HUES48 (cell line): ENCODE measurements at regions not wholly inside any gene's neighbourhood (a gene's known extent, or its start where the extent isn't known, plus 50 kb on each side); places are given as distances from the start of the nearest gene placed in this dataset.
A peak's percentile ranks its signal among the peaks of the same experiment; 100 is the strongest.

Experiments used
- H3K27ac ChIP-seq: one replicate; pipeline ENCODE4 v1.7.0; 2013; ENCODE audit warnings: low read depth, low read length, inconsistent platforms
- H3K27me3 ChIP-seq: 2 replicates; pipeline ENCODE4 v1.6.1; 2013; ENCODE audit warnings: mild to moderate bottlenecking, low read length; ENCODE audit not compliant: control insufficient read depth, insufficient read depth
- H3K36me3 ChIP-seq: 2 replicates; pipeline ENCODE4 v1.6.1; 2013; ENCODE audit warnings: low read length; ENCODE audit not compliant: control insufficient read depth, insufficient read depth
- H3K4me1 ChIP-seq: 2 replicates; pipeline ENCODE4 v1.6.1; 2013; ENCODE audit warnings: mild to moderate bottlenecking, low read length; ENCODE audit not compliant: control insufficient read depth, insufficient read depth
- H3K4me3 ChIP-seq: 2 replicates; pipeline ENCODE4 v1.5.1; 2013; ENCODE audit warnings: mild to moderate bottlenecking, low read depth, low read length
- H3K9ac ChIP-seq: 2 replicates; pipeline ENCODE4 v1.6.1; 2013; ENCODE audit warnings: mild to moderate bottlenecking, low read depth, low read length, moderate library complexity
- H3K9me3 ChIP-seq: 2 replicates; pipeline ENCODE4 v1.6.1; 2013; ENCODE audit warnings: low read length; ENCODE audit not compliant: control insufficient read depth, insufficient read depth

- Histone ChIP-seq H3K36me3 (no peaks in the 10 kb centered on the region), H3K9ac (no peak overlapping the region), H3K4me3 (no peak overlapping the region), H3K27ac (no peak overlapping the region), H3K27me3 (no peaks in the 10 kb centered on the region), H3K4me1 (peaks cover 25% of the 10 kb centered on the region), H3K9me3 (no peaks in the 10 kb centered on the region)
Observed at GRCh38 chr4:64781737-64782326, 372.6 kb upstream of the TECRL start.

- peaks cover 25% of the 10 kb centered on the region for H3K4me1 ChIP-seq
- H3K4me3 ChIP-seq, result no peak overlapping the region
- H3K27me3 ChIP-seq, result no peaks in the 10 kb centered on the region
- H3K36me3 ChIP-seq, result no peaks in the 10 kb centered on the region
- no peaks in the 10 kb centered on the region for H3K9me3 ChIP-seq
- H3K27ac ChIP-seq, result no peak overlapping the region
- no peak overlapping the region for H3K9ac ChIP-seq
Observed at GRCh38 chr4:64780664-64781063, 371.4 kb upstream of the TECRL start.

DNA sequence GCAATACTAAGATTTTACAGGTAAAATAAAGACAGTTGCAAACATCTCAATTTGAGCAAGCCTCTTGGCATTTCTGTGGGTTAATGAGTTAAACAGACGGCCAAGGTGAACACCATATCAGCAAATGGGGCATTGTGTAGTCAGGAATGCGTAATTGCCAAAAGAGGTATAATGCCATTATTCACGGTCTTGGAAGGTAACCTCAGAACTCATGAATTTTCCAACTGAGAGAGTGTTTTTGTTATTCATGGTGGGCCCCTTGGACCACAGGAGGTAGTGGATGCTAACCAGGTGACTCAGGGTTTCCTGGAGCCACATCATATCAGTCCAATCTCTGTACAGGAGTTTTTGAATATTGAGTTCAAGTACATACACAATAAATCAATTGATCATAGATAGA is 368.0 kb upstream of the TECRL start:
- no peaks in the 10 kb centered on the region for H3K9me3 ChIP-seq
- no peaks in the 10 kb centered on the region for H3K27me3 ChIP-seq
- H3K4me3 ChIP-seq, result no peak overlapping the region
- peaks cover 12% of the 10 kb centered on the region; the same call in 1 of the 2 replicates for H3K4me1 ChIP-seq
- H3K36me3 ChIP-seq, result no peaks in the 10 kb centered on the region
- no peak overlapping the region for H3K9ac ChIP-seq
- H3K27ac ChIP-seq, result no peak overlapping the region

GRCh38 chr4:64776820-64777219 is 367.6 kb upstream of the TECRL start:
- Histone ChIP-seq H3K9me3 (no peaks in the 10 kb centered on the region), H3K36me3 (no peaks in the 10 kb centered on the region), H3K9ac (no peak overlapping the region), H3K4me3 (no peak overlapping the region), H3K4me1 (peaks cover 12% of the 10 kb centered on the region; the same call in 1 of the 2 replicates), H3K27ac (no peak overlapping the region), H3K27me3 (no peaks in the 10 kb centered on the region)

GRCh38 chr4:64774626-64775025 is 365.4 kb upstream of the TECRL start:
- no peak overlapping the region for H3K27ac ChIP-seq
- no peak overlapping the region for H3K4me3 ChIP-seq
- no peaks in the 10 kb centered on the region for H3K27me3 ChIP-seq
- peaks cover 11% of the 10 kb centered on the region for H3K4me1 ChIP-seq
- no peaks in the 10 kb centered on the region for H3K9me3 ChIP-seq
- H3K9ac ChIP-seq, result no peak overlapping the region
- H3K36me3 ChIP-seq, result no peaks in the 10 kb centered on the region

GRCh38 chr4:64771149-64771548 is 361.9 kb upstream of the TECRL start:
- Histone ChIP-seq H3K4me3 (no peak overlapping the region), H3K27ac (no peak overlapping the region)

GRCh38 chr4:64767547-64767946 is 358.3 kb upstream of the TECRL start:
- H3K36me3 ChIP-seq, result no peaks in the 10 kb centered on the region
- no peak overlapping the region for H3K4me3 ChIP-seq
- no peaks in the 10 kb centered on the region for H3K27me3 ChIP-seq
- H3K27ac ChIP-seq, result no peak overlapping the region
- no peaks in the 10 kb centered on the region for H3K9me3 ChIP-seq
- H3K9ac ChIP-seq, result no peak overlapping the region
- peaks cover 7% of the 10 kb centered on the region for H3K4me1 ChIP-seq

More at GRCh38 chr4:64771149-64771548, 361.9 kb upstream of the TECRL start:
- Histone ChIP-seq H3K9ac (no peak overlapping the region), H3K9me3 (no peaks in the 10 kb centered on the region), H3K36me3 (no peaks in the 10 kb centered on the region), H3K27me3 (no peaks in the 10 kb centered on the region), H3K4me1 (peaks cover 7% of the 10 kb centered on the region)

- Histone ChIP-seq H3K36me3 (no peaks in the 10 kb centered on the region), H3K27me3 (no peaks in the 10 kb centered on the region), H3K4me3 (no peak overlapping the region), H3K4me1 (peaks cover 5% of the 10 kb centered on the region), H3K9me3 (no peaks in the 10 kb centered on the region), H3K27ac (no peak overlapping the region), H3K9ac (no peak overlapping the region)
Observed at GRCh38 chr4:64766565-64766964, 357.3 kb upstream of the TECRL start.

- peaks cover 32% of the 10 kb centered on the region for H3K9me3 ChIP-seq
- no peaks in the 10 kb centered on the region for H3K36me3 ChIP-seq
- no peak overlapping the region for H3K27ac ChIP-seq
- no peak overlapping the region for H3K9ac ChIP-seq
- no peak overlapping the region for H3K4me3 ChIP-seq
- no peaks in the 10 kb centered on the region for H3K27me3 ChIP-seq
- H3K4me1 ChIP-seq, result no peaks in the 10 kb centered on the region
Observed at GRCh38 chr4:64756016-64756415, 346.8 kb upstream of the TECRL start.

DNA sequence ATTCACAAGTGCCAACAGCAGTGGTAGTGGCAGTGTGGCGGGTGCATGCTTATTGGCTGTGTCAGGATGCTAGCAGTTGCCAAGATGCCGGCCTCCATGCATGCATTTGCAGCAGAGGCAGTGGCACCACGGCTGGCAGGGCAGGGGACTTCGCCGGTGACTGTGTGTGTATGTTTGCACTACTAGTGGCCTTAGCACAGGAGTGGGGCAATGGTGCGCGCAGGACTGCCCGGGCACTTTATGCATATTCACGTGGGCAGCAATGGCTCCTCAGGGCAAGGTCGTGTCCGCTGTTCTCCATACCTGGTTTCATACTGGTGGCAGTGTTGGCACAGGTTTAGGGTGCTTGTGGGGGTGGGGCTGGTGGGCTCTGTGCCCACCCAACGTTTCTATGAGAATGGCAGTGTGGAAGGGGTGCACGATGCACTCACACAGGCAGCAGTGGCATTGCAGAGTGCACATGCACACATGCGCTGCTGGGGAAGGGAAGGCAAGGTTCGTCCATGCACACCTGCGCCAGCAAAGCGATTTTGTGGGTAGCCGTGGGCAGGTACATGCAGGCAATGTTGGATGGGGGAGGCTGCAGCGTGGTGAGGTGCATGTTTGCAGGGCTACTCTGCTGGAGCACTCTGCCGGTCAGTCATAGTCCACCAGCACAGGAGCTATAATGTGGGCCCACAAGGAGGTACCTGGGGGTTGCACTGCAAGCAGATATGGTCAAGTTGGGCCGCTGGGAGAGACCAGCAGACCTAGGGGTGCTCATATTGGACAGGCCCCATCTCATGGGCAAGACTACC is 338.9 kb upstream of the TECRL start:
- Histone ChIP-seq H3K27ac (no peak overlapping the region), H3K4me3 (no peak overlapping the region)

GRCh38 chr4:64738240-64738639 is 329.0 kb upstream of the TECRL start:
- H3K9ac ChIP-seq, result peak overlapping the region; percentile 48; the same call in 1 of the 2 replicates
- H3K4me1 ChIP-seq, result peaks cover 36% of the 10 kb centered on the region
- H3K4me3 ChIP-seq, result no peak overlapping the region
- H3K9me3 ChIP-seq, result peaks cover 6% of the 10 kb centered on the region
- H3K27me3 ChIP-seq, result no peaks in the 10 kb centered on the region
- no peaks in the 10 kb centered on the region for H3K36me3 ChIP-seq
- peak overlapping the region; percentile 95 for H3K27ac ChIP-seq

More for the DNA sequence above, 338.9 kb upstream of the TECRL start:
- H3K27me3 ChIP-seq, result no peaks in the 10 kb centered on the region
- H3K36me3 ChIP-seq, result no peaks in the 10 kb centered on the region
- H3K9ac ChIP-seq, result no peak overlapping the region
- H3K4me1 ChIP-seq, result no peaks in the 10 kb centered on the region
- 0 out of 2 replicates have a peak, but pooled peaks cover 3% of the 10 kb centered on the region for H3K9me3 ChIP-seq
